Iris pigment epithelial cell (primary cell): ENCODE measurements at regions not wholly inside any gene's neighbourhood (a gene's known extent, or its start where the extent isn't known, plus 50 kb on each side); places are given as distances from the start of the nearest gene placed in this dataset.
A peak's percentile ranks its signal among the peaks of the same experiment; 100 is the strongest.

Source experiments
- DNase-seq: peaks from one replicate; pipeline ENCODE4 v3.0.0-alpha.2; 2011; ENCODE audit warnings: low read depth

GRCh38 chr2:171608168-171608567, 79.1 kb upstream of the DYNC1I2 start:
- DNase-seq: no peak

GRCh38 chr2:171610824-171611223, 76.4 kb upstream of the DYNC1I2 start:
- no peak for DNase-seq

- DNase-seq: peak; percentile 59
Observed at GRCh38 chr2:171615069-171615468, 72.2 kb upstream of the DYNC1I2 start.

DNA sequence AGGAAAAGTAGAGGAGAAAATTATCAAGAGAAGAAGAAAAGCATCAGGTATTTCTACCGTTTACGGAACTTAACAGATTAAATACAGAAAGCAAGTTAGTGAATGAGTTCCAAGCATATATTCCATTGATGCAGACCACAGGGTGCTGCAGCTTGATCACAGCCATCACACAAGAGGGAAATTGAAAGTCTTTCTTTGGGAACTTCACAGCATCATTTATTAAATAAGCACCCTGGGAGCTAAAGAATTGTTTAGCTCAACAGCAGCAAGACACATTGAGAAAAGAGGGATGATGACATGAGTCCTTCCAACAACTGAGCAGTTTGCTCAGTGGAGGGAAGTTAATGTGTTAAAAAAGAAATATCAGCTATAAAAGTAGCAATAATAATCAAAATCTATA, 69.3 kb upstream of the DYNC1I2 start:
- DNase-seq: no peak

- DNase-seq: no peak
Observed at GRCh38 chr2:171625006-171625405, 62.3 kb upstream of the DYNC1I2 start.

DNA sequence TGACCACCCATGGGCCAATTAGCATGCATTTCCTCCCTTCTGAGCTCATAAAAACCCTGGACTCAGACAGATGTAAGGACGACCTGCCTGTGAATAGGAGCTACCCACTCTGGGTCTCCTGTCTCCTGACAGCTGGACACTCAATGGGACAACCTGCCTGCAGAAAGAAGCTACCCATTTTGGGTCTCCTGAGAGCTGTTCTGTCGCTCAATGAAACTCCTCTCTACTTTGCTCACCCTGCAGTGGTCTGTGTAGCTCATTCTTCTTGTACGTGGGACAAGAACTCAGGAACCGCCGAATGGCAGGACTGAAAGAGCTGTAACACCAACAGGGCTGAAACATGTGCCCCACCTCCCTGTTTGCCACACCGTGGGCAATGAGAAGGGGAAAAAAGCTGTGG, 60.3 kb upstream of the DYNC1I2 start:
- DNase-seq: no peak

DNA sequence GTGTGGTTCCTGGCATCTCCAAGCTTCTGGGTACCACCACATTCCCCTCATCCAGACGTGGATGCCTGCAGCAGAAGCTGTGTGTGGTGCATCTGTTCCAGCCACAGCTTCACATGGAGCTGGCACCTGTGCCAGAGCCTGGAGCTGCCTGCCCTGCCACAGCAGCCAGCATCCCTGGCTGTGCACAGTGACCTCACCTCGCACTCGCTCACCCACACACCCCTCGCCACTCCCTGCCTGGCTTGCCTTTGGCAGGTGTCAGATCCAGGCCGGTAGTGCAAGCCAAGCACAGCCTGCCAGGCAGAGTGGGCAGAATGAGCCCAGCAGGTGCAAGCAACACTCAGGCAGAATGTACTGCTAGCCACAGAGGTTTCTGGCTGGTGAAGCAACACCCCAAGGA, 59.9 kb upstream of the DYNC1I2 start:
- no peak for DNase-seq

- no peak for DNase-seq
Observed at GRCh38 chr2:171629113-171629512, 58.2 kb upstream of the DYNC1I2 start.

DNA sequence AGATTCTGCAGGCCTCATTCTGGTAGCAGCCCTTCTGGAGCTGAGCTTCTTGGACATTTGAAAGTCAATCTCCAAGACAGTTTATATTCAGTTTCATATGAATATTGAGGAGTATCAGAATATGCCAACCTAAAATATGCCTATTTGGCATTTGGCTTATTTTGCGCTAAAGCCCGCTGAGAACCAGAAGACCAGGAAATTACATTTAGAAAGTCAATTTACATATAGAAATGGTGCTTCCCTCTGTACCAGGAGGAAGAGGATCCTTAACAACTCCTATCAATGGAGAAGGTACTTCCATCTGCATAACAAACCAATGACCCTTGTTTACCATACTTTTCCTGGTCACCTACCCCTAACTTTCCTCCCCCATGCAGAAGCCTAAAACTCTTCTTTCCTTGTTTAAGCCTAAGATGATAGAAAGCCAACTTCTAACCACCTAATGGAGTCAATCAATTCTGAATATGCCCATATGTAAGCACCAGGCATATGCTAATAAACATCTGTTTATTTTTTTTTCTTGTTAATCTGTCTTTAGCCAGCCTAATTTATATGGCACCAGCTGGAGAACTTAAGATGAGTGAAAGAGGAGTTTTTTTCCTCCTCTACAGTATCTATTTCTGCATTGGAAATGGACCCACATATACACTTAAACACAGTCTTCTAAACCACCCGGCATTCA, 57.0 kb upstream of the DYNC1I2 start:
- DNase-seq: no peak

GRCh38 chr2:171630812-171631626, 56.2 kb upstream of the DYNC1I2 start:
- peak; percentile 31 for DNase-seq
